Heart left ventricle (tissue), 13 donors: ENCODE measurements at regions not wholly inside any gene's neighbourhood (a gene's known extent, or its start where the extent isn't known, plus 50 kb on each side); places are given as distances from the start of the nearest gene placed in this dataset.

Source experiments
- POLR2A ChIP-seq, 2 donors: fragments of 450-650 bp; IDR thresholded peaks; one replicate each; pipeline ENCODE4 v1.6.1; 2017; ENCODE audit warnings: antibody characterized with exemption in 2 of 2, mild to moderate bottlenecking in 2 of 2, moderate library complexity in 2 of 2
- TF ChIP-seq, protein P1 (sequence below), 12 donors: fragments of 200-600 bp; sonication (generic) in 4 of 12; IDR thresholded peaks; one replicate each; pipeline versions ENCODE4 v1.5.0 to v1.8.0; 2018 to 2022; ENCODE audit warnings: antibody characterized with exemption in 12 of 12, mild to moderate bottlenecking in 5 of 12
- donor health status: ischemic (EF 13 %, LVEDD 7.1; RV severe dilation, severe dysfunction).
- donor health status: DM: no; HTN: yes; CAD: no.
- donor health status: DM: no; HTN: no; CAD: no.
- donor health status: ischemic (EF 25% LVEDD 6.9; RV normal size, moderate dysfunction).
- donor health status: ischemic (EF 25% LVEDD 5.7; RV mildly dilated, moderate dysfunction).
- donor health status: ischemic (EF 35%, LVEDD 5.7; RV mildly dilated, moderate dysfunction).
- donor health status: nonischemic (EF 11% LVEDD 7.7; RV severe dilation, severe dysfunction).
- donor health status: DM: yes; HTN: yes; CAD: no.
- donor health status: PGD.
- donor health status: ischemic (EF 29% LVEDD 5.4; RV normal size, mild dysfunction).
- donor health status: nonischemic (EF 23%, LVEDD 6.1; RV moderate dilation, normal function).

GRCh38 chr16:51876934-51877333 is 670.0 kb downstream of the TOX3 start:
- TF ChIP-seq, protein P1, sequence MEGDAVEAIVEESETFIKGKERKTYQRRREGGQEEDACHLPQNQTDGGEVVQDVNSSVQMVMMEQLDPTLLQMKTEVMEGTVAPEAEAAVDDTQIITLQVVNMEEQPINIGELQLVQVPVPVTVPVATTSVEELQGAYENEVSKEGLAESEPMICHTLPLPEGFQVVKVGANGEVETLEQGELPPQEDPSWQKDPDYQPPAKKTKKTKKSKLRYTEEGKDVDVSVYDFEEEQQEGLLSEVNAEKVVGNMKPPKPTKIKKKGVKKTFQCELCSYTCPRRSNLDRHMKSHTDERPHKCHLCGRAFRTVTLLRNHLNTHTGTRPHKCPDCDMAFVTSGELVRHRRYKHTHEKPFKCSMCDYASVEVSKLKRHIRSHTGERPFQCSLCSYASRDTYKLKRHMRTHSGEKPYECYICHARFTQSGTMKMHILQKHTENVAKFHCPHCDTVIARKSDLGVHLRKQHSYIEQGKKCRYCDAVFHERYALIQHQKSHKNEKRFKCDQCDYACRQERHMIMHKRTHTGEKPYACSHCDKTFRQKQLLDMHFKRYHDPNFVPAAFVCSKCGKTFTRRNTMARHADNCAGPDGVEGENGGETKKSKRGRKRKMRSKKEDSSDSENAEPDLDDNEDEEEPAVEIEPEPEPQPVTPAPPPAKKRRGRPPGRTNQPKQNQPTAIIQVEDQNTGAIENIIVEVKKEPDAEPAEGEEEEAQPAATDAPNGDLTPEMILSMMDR (IDR thresholded peaks at IDR 0.05): no peak
- no peak for TF ChIP-seq POLR2A (IDR thresholded peaks at IDR 0.05)
